HS-5 (cell line): ENCODE measurements at regions not wholly inside any gene's neighbourhood (a gene's known extent, or its start where the extent isn't known, plus 50 kb on each side); places are given as distances from the start of the nearest gene placed in this dataset.
"Not testable (repeated sequence)": the region's sequence is repeated elsewhere in the genome, so short reads cannot be mapped to it uniquely, and the experiment has no call there.

Experiments
- DNase-seq: peaks from one replicate; pipeline ENCODE4 v3.0.0-alpha.2; 2012; ENCODE audit warnings: low read depth

DNA sequence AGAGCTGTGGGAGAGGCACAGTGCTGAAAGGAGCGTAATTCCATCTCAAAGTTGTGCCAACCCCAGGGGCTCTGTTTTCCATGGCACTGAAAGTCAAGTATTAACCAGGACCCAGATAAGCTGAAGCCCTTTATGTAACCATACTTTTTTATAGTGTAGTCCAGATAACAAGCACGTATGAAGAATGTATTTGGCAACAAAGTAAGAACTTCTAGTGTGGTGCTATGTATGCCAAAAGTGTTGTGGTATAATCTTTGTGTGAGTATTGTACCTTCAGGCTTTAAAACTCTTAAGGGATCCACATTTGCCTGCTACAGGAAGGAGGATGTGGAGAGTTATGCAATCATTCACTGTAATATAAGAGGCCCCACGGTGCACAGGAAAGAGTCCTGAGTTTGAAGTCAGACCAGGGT, 129.4 kb downstream of the IBTK start:
- no peak for DNase-seq

DNA sequence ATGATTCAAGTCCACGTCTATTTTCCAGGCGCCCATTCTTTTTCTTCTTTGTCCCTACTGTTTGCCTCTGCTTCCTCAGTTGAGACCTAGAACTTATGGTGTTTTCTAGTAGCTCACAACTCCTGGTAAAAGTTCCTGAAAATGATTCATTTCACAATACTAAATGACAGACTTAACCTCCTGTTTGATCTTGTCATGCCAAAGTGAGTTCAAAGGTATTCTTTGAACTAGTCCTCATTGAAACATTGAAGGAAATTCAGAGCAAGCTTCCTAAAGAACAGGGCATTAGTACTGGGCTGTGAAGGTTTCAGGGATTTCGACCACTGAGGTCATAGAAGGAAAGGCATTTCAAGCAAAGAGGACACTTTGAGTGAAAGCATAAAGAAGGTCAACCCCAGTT, 132.8 kb downstream of the IBTK start:
- DNase-seq = no peak

DNA sequence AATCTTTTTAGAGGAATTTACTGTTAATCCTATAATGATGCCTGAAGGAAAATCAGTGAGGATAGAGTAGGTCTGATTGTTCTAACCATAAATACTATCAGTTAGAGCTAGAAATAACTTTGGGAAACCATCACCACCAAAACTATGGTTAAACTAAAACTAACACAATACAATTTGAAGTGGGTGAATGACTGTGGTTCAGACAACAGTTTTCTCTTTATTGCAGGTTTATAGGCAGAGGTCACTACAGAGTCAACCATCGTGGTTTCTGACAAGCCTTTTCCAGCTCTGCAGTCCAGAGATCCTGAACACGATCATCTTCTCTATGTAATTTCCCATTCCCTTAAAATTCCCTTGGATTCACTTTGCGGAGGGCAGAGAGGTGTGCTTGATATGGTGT, 134.3 kb downstream of the IBTK start:
- DNase-seq = no peak

DNA sequence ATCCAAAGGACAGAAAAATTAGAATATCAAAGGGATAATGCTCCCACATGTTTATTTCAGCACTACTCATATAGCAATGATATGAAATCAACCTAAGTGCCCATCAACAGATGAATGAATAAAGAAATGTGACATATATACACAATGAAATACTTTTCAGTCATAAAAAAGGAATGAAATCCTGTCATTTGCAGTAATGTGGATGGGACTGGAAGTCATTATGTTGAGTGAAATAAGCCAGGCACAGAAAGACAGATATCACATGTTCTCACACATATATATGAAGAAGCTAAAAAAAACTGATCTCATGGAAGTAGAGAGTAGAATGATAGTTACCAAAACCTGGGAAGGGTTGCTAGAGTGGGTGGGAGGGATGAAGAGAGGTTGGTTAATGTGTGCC, 135.7 kb downstream of the IBTK start:
- no peak for DNase-seq

DNA sequence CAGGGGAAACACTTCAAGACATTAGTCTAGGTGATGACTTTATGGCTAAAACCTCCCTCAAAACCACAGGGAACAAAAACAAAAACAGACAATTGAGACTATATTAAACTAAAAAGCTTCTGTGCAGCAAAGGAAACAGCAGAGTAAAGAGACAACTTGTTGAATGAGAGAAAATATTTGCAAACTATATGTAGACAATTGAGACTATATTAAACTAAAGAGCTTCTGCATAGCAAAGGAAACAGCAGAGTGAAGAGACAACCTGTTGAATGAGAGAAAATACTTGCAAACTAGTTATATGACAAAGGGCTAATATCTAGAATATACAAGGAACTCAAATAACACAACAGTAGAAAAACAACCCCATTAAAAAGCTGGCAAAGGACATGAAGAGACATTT, 136.4 kb downstream of the IBTK start:
- DNase-seq = no peak

DNA sequence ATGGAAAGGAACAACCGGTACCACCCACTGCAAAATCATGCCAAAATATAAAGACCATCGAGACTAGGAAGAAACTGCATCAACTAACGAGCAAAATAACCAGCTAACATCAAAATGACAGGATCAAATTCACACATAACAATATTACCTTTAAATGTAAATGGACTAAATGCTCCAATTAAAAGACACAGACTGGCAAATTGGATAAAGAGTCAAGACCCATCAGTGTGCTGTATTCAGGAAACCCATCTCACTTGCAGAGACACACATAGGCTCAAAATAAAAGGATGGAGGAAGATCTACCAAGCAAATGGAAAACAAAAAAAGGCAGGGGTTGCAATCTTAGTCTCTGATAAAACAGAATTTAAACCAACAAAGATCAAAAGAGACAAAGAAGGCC, 144.4 kb downstream of the IBTK start:
- DNase-seq = not testable (repeated sequence)

DNA sequence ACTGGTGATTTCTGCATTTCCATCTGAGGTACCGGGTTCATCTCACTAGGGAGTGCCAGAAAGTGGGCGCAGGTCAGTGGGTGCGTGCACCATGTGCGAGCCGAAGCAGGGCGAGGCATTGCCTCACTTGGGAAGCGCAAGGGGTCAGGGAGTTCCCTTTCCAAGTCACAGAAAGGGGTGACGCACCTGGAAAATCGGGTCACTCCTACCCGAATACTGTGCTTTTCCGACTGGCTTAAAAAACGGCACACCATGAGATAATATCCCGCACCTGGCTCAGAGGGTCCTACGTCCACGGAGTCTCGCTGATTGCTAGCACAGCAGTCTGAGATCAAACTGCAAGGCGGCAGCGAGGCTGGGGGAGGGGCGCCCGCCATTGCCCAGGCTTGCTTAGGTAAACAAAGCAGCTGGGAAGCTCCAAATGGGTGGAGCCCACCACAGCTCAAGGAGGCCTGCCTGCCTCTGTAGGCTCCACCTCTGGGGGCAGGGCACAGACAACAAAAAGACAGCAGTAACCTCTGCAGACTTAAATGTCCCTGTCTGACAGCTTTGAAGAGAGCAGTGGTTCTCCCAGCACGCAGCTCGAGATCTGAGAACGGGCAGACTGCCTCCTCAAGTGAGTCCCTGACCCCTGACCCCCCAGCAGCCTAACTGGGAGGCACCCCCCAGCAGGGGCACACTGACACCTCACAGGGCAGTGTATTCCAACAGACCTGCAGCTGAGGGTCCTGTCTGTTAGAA, 146.0 kb downstream of the IBTK start:
- not testable (repeated sequence) for DNase-seq

DNA sequence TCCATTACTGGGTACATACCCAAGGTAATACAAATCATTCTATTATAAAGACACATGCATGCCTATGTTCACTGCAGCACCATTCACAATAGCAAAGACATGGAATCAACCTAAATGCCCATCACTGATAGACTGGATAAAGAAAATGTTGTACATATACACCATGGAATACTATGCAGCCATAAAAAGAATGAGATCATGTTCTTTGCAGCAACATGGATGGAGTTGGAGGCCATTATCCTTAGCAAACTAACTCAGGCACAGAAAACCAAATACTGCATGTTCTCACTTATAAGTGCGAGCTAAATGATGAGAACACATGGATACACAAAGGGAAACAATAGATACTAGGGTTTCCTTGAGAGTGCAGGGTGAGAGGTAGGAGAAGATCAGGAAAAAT, 146.8 kb downstream of the IBTK start:
- DNase-seq = not testable (repeated sequence)

DNA sequence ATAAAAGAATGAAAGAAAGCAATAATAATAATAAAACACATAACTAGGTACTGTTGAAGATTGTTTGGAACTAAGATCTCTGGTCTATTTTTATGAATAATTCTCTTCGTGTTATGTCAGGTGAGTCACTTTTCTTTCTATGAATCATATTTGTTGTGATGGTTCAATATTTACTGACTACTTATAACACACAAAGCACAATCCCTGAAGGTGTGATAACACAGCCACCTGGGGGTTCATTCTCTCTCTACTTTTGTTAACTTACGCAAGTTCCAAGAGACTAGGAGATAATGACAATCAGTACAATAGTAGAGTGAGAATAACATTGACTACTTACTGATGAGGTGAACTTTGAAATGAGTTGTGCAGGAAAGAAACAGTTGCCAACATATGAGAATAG, 149.9 kb downstream of the IBTK start:
- no peak for DNase-seq

DNA sequence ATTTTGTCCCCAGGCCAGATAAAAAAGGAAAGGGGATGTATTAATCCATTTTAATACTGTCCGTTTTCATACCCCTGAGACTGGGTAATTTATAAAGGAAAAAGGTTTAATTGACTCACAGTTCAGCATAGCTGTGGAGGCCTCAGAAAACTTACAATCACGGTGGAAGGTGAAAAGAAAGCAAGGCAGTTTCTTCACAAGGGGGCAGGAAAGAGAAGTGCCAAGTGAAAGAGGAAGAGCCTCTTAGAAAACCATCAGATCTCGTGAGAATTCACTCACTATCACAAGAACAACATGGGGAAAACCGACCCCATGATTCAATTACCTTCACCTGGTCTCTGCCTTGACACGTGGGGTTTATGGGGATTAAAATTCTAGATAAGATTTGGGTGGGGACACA, 152.5 kb downstream of the IBTK start:
- no peak for DNase-seq

DNA sequence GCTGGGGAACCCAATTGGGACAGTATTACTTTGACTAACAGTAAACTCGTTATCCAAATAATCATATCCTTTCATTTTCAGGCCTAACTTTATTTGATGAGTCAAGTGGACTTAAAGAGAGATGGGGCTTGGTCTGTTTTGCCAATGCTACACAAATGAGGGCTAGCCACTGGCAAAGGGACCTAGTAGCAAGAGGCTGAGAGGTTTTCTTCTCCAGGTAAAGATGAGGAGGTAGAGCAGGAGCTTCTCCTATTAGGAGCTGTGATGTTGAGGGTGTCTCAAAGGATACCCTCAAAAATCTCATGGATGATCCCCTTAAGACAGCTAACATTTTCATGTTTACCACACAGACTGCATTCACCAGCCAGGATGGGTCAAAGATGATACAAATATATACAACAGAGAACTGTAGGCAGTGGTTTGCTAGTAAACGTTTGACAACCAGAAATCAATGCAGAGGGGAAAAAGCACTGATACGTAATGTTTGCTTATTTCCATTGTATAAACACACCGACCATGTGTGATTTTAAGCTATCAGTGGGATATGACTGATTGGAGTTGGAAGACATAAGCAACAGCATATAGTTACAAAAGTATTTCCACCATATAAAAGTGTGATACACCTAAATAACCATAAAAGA, 153.3 kb downstream of the IBTK start:
- no peak for DNase-seq

DNA sequence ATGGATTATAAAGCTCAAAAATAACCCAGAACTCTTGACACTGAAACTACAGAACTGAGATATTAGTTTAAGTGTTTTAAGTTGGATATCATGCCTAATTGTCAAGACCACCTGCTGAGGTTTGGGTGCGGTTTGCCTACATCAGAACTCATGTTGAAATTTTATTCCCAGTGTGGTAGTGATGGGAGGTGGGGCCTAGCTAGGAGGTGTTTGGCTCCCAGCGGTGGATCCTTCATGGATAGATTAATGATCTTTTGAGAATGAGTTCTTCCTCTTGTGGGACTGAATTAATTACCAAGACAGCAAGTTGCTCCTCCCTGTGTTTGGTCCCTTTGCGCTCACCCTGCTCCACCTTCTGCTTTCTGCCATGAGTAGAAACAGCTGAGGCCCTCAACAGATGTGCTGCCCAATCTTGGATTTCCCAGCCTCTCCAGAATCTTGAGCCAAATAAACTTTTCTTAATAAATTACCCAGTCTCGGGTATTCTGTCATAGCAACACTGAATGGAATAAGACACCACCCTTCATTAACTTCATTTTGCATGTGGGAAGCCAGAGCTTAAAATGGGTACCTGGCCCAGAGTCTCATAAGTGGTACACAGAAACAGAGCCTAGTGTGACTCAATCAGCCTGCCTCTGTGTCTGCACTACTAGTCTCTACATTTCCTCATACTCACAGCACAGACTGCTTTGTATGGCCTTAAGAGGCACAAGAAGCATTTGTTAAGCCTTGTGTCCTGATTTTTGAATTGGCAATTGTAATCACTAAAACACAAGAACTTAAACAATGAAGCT, 158.4 kb downstream of the IBTK start:
- DNase-seq = no peak

DNA sequence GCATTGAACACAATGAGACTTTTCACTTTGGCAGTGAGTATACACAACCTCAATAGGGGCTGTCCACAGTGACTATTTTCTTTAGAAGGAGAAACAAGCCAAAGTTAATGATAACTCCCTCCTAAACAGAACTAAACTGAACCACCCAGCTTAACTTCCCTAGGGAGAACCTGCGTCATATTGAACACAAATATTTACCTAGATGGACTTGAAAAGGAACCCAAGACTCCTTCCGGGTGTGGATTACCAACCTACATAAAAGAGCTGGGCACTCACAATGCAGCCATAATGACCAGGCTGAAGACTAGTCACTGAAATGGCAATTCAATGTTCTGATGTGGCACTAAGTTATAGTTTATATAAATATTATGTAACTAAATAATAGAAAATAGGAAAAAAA, 160.6 kb downstream of the IBTK start:
- DNase-seq = no peak

DNA sequence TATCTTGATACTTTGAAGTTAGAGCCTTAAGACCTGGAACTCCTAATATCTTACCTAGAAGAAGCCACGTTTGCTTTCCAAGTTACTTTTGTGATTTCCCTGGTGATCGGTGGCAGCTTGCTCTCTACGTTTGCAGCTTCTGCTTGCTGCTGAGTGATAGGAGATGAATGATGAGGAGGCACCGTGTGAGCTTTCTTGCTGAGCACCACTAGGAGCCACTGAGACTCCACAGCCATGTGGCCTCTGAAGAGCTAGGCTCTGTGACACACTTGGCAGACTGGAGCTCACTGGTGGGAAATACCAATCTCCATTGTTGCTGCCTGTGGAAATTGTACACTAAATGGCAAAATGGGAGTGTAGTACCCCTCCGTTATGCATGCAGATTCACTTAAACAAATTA, 161.8 kb downstream of the IBTK start:
- DNase-seq = no peak

DNA sequence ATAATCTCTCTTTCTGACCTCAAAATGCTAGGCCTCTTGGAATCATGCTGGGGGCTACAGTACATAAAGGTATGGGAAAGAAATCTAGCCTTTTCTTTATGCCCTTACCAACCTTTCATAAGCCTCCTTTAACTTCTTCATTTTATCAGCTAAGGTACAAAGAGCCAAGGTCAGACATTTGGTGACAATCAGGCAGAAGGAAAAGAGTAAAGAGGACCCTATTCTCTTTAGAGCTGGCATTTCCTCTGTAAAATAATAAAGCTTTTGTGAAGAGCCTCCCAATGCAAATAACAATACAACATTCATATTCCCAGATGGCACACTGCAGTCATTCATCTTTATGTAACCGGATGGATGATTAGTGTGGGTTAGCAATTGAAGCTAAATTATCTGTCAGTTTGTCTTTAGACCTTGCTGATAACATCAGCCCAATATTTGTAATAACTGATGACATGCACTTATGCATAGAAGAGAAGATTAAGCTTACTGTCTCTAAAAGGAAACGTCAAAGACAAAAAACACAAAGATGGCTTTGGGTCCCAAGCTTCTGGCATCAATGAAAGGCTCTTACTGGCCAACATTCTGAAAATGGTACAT, 163.1 kb downstream of the IBTK start:
- no peak for DNase-seq

DNA sequence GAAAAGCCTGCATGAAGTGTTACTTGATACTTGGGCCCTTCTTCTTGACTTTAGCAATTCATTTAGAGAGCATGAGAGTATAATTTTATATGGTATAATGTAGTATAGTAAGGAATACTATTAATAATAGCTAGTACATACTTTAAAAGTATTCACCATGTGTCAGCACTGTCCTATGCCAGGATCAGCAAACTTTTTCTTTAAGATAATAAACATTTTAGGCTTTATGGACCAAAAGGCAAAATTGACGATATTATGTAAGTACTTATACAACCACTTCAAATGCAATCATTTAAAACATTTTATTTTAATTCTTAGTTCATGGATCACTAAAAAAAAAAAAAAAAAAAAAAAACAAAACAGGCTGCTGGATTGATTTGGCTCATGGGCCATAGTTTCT, 163.9 kb downstream of the IBTK start:
- DNase-seq = no peak

DNA sequence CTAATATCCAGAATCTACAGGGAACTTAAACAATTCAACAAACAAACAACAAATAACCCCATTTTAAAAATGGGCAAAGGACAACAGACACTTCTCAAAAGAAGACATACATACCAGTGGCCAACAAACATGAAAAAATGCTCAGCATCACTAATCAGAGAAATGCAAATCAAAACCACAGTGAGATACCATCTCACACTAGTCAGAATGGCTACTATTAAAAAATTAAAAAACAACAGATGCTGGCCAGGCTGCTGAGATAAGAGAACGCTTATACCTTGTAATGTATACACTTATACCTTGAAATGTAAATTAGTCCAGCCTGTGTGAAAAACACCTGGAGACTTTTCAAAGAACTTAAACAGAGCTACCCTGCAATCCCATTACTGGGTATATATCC, 166.8 kb downstream of the IBTK start:
- DNase-seq = no peak

DNA sequence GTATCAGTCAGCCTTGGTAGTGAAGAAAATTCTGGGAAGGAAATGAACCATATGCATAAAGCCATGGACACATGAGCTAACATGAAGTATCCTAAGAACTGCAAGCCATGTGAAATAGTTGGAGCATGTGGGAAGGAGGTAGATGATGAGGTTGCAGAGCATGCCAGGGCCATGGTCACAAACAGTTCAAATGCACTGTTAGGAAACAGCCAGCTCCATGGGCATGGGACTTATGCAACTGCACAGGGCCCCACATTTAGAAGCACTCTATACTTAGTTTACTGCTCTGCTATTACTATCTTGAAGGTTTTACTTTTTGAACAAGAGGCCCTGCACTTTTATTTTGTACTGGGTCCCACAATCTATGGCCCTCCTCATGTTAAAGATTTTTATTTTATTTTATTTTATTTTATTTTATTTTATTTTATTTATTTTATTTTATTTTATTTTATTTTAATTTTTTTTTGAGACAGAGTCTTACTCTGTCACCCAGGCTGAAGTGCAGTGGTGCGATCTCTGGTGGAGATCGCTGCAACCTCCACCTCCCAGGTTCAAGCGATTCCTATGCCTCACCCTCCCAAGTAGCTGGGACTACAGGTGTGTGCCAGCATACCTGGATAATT, 169.1 kb downstream of the IBTK start:
- no peak for DNase-seq

DNA sequence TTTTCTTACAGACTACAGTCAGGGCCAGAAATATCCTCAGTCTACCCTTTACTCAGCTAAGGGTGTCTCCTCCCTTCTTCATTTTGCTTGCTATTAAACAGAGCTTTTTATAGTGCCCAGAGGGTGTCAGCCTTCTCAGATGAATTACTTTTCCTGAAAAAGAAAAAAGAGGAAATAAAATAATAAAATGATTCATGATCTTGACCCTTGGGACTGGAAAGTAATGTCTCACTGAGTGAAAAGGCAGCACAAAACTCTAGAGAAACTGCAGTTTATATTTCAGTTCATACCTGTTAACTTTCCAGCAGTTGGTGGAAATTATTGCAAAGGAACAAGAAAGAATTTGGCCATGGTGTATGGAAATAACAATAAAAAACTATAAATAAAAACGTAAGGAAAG, 170.6 kb downstream of the IBTK start:
- no peak for DNase-seq

DNA sequence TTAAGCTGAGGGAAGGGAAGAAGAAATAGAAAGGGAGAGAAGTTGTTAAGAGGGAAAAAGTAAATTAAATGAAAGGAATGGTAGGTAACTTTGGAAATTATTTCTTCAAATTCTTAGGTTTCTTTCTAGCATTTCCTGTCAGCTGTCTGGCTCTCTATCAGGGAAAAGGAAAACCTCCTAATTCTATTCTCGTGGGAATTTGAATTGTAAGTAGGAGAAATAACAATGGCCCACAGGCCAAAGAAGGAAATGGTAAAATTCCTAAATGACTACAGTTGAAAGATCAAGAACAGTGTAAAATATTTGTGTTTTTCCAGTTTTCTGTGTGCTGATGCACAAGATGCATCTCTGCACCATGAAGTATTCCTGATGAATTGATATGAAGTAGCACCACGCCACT, 173.0 kb downstream of the IBTK start:
- no peak for DNase-seq

DNA sequence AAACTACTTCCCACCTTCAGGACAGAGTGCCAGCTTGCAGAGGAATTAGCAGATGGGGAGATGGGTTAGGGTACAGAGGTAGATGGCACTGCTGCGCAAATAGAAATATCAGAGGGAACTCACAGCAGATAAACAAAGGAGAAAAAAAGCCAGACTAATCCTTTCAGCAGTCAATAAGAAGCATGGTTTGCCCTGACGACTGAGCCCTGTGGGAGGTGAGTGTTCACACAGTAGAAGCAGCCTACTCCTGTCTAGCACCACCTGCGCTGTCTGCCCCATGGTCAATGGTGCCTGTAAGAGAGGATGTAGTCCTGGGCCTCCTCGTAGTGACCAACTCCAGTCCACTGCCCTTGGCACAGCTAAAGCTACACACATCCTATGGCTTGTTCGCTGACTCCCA, 174.1 kb downstream of the IBTK start:
- no peak for DNase-seq

DNA sequence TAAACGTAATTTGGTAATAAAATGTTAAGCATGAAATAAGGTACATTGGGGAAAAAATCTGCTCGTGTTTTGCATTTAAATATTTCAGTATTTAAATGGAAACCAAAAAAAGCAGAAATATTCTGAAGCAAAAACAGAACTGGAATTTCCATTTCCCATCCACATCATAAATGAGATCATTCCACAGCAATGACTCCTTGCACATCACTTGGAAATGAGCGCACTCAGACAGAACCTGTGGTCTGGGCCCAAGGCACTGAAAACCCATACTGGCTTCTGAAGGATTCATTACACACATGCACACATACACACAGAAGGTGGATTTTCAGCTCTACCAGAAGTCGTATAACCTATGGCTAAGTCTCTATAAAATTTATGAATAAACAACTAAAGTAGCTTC, 174.8 kb downstream of the IBTK start:
- DNase-seq = peak; percentile 23
